Stimulated activated naive B cell treated with anti-CD40 and anti-IgM and Interleukin-4, amounts not matched to agents 10 μg/mL and 1 μg/mL and 100 μg/mL, for 72 hours (primary cell): ENCODE measurements at regions not wholly inside any gene's neighbourhood (a gene's known extent, or its start where the extent isn't known, plus 50 kb on each side); places are given as distances from the start of the nearest gene placed in this dataset.
"Not testable (repeated sequence)": the region's sequence is repeated elsewhere in the genome, so short reads cannot be mapped to it uniquely, and the experiment has no call there.

Experiments used
- ATAC-seq, 2 donors: fragments of 150-1000 bp; cut with Tn5 transposase; replicated peaks; 2 replicates each; pipeline ENCODE4 v1.10.0; 2021; ENCODE audit warnings: moderate library complexity in 1 of 2
- DNase-seq: peaks from one replicate; pipeline ENCODE4 v3.0.0; 2021
- H3K27ac Mint-ChIP-seq: one replicate; pipeline ENCODE4 v1.8.0; 2022; ENCODE audit warnings: mild to moderate bottlenecking, mixed read lengths
- H3K27me3 Mint-ChIP-seq, 2 donors: one replicate each; pipeline ENCODE4 v1.8.0; 2022; ENCODE audit warnings: mixed read lengths in 2 of 2
- H3K36me3 Mint-ChIP-seq, 2 donors: one replicate each; pipeline ENCODE4 v1.8.0; 2022; ENCODE audit warnings: mixed read lengths in 2 of 2, mild to moderate bottlenecking in 1 of 2
- H3K4me1 Mint-ChIP-seq, 2 donors: one replicate each; pipeline ENCODE4 v1.8.0; 2022; ENCODE audit warnings: mixed read lengths in 2 of 2, mild to moderate bottlenecking in 1 of 2
- H3K4me3 Mint-ChIP-seq, 2 donors: one replicate each; pipeline ENCODE4 v1.8.0; 2022; ENCODE audit warnings: mild to moderate bottlenecking in 2 of 2, mixed read lengths in 2 of 2, moderate library complexity in 1 of 2
- H3K9me3 Mint-ChIP-seq, 2 donors: one replicate each; pipeline ENCODE4 v1.8.0; 2022; ENCODE audit warnings: mixed read lengths in 2 of 2, mild to moderate bottlenecking in 1 of 2

DNA sequence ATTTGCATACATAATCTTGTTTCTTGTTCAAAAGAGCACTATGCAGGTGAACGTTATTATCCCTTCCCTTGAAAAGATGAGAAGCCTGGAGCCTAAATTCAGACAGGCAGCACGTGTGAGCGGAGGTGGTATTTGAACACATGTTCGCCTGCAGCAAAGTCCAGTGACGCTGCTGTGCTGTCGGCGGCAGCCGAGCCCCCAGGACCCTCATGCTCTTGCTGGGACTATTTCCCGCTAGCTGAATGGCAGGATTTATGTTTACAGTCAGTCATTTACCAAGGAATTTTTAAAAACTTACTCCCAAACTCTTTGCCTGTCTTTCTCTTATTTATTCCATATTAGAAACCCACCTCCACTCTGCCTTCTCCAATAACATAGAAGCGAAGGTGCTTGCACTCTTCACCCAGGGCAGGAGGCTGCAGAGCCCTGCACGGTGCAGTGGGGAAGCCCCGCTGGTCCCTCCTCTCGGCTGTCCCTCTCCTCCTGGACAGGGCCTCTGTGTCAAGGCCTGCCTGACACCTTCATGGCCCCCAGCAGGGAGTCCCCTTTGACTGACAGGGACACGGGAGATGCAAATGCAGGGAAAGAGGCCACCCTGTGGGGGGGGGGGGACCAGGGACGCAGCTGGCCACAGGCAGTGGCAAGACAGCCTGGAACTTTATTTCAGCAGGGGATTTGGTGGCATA, 528.5 kb upstream of the B3GAT1 start:
- H3K9me3 Mint-ChIP-seq = peaks cover 0 to 4% of the 10 kb centered on the region in 2 donors
- peaks cover 1 to 5% of the 10 kb centered on the region in 2 donors for H3K27me3 Mint-ChIP-seq
- H3K4me1 Mint-ChIP-seq = no peaks in the 10 kb centered on the region
- H3K27ac Mint-ChIP-seq = no peak overlapping the region
- no peak for DNase-seq
- no peaks in the 10 kb centered on the region for H3K36me3 Mint-ChIP-seq
- H3K4me3 Mint-ChIP-seq = no peak overlapping the region
- ATAC-seq = no peak

DNA sequence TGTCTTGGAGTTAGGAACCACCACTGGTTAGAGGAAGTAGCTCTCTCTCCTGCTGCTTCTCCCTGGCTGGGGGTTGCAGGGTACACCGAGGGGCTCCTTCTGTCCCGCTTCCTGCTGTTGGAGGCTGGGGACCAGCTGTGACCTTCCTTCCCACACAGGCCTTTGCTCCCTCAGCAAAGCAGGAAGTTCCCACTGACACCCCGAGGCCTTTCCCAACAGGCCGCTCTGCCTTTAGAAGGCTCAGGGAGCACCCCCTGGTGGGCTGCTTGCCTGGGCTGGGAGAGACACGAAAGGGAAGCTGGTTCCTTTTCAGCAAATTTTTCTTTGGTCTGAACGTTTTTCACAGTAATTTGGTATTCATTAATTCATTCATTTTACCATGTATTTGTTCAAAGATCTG, 527.9 kb upstream of the B3GAT1 start:
- H3K4me1 Mint-ChIP-seq = no peaks in the 10 kb centered on the region
- H3K27ac Mint-ChIP-seq = no peak overlapping the region
- no peaks in the 10 kb centered on the region for H3K36me3 Mint-ChIP-seq
- peaks cover 0 to 5% of the 10 kb centered on the region in 2 donors for H3K9me3 Mint-ChIP-seq
- H3K4me3 Mint-ChIP-seq = no peak overlapping the region
- ATAC-seq (no peak), DNase-seq (no peak)
- H3K27me3 Mint-ChIP-seq = peaks cover 0 to 5% of the 10 kb centered on the region in 2 donors

DNA sequence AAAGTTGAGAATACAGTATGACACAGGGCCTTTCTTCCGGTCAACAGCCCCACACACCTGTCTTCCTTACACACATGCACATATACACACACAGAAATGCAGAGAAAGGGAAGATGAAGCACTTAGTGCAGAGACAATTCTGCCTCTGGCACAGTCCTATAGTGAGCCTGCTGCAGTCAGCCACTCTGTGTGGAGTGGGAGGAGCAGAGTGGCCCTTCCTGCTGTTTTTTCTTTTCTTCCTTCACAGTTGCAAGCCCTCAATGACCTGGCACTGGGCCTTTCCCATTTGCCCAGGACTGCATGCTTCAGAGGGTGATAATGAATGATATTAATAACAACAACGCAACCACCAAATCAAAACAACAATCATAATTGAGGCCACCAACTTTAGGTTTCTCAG, 527.0 kb upstream of the B3GAT1 start:
- ATAC-seq (no peak), DNase-seq (no peak)
- no peak overlapping the region for H3K4me3 Mint-ChIP-seq
- H3K27me3 Mint-ChIP-seq = peaks cover 0 to 5% of the 10 kb centered on the region in 2 donors
- H3K9me3 Mint-ChIP-seq = peaks cover 0 to 5% of the 10 kb centered on the region in 2 donors
- H3K4me1 Mint-ChIP-seq = no peaks in the 10 kb centered on the region
- H3K27ac Mint-ChIP-seq = no peak overlapping the region
- no peaks in the 10 kb centered on the region for H3K36me3 Mint-ChIP-seq

DNA sequence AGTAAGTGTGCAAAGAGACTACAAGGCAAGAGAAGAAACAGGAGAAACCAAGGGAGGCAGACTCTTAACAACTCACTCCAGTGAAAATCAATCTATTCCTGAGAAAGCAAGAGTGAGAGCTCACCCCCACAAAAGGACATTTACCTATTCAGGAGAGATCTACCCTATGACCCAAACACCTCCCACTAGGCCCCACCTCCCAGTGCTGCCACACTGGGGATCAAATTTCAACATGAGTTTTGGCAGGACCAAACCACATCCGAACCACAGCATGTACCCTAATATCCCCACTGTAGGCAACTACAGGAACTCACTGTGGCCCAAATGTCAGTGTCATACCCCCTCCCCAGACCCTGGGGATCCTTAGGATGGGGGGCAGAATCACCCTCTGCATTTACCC, 526.2 kb upstream of the B3GAT1 start:
- Mint-ChIP-seq H3K9me3 (peaks cover 0 to 5% of the 10 kb centered on the region in 2 donors), H3K36me3 (no peaks in the 10 kb centered on the region), H3K27me3 (peaks cover 0 to 5% of the 10 kb centered on the region in 2 donors), H3K4me1 (no peaks in the 10 kb centered on the region), H3K27ac (no peak overlapping the region), H3K4me3 (no peak overlapping the region)
- no peak for DNase-seq
- no peak for ATAC-seq

DNA sequence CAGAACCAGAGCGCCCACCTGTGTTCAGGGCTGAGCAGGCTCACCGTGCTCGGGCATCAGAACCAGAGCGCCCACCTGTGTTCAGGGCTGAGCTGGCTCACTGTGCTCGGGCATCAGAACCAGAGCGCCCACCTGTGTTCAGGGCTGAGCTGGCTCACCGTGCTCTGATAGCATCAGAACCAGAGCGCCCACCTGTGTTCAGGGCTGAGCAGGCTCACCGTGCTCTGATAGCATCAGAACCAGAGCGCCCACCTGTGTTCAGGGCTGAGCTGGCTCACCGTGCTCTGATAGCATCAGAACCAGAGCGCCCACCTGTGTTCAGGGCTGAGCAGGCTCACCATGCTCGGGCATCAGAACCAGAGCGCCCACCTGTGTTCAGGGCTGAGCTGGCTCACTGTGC, 525.2 kb upstream of the B3GAT1 start:
- not testable (repeated sequence) for H3K4me1 Mint-ChIP-seq, H3K36me3 Mint-ChIP-seq, H3K27ac Mint-ChIP-seq, H3K9me3 Mint-ChIP-seq, H3K27me3 Mint-ChIP-seq, H3K4me3 Mint-ChIP-seq, ATAC-seq, DNase-seq

DNA sequence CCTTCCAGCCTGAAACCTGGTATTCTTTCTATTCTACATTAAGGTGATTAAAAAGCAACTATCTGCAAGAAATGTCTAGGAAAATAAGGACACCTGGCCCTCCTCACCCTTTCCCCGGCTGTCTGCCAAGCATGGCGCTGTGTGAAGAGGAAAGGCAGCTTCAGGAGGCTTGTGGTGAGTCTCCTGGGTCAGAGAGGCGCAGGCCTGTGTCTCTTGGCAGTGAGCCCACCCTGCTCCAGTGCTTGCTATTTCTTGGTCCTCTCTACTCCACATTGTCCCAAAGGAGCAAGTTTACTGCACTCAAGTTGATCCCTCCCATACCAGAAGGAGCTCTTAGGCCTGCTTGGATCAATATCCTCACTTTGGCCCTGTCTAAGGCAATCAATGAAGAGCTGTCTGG, 520.7 kb upstream of the B3GAT1 start:
- H3K9me3 Mint-ChIP-seq = peaks cover 8 to 10% of the 10 kb centered on the region in 2 donors
- no peaks in the 10 kb centered on the region for H3K4me1 Mint-ChIP-seq
- DNase-seq (no peak), ATAC-seq (no peak)
- no peak overlapping the region for H3K4me3 Mint-ChIP-seq
- H3K27me3 Mint-ChIP-seq = no peaks in the 10 kb centered on the region
- H3K36me3 Mint-ChIP-seq = no peaks in the 10 kb centered on the region
- no peak overlapping the region for H3K27ac Mint-ChIP-seq

DNA sequence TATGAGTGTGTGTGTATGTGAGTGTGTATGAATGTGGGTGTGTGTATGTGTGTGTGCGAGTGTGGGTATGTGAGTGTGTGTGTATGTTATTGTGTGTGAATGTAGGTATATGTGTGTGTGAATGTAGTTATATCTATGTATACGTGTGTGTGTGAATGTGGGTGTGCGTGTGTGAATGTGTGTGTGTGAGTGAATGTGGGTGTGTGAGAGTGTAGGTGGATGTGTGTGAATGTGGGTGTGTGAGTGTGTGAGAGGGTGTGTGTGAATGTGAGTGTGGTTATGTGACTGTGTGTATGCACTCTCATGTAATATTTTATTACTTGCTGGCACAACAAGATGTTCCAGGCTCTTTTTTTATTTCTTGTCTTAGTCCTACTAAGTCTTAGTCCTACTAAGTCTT, 513.4 kb upstream of the B3GAT1 start:
- DNase-seq (no peak), ATAC-seq (no peak)
- Mint-ChIP-seq H3K27ac (no peak overlapping the region), H3K9me3 (peaks cover 10 to 11% of the 10 kb centered on the region in 2 donors), H3K36me3 (no peaks in the 10 kb centered on the region), H3K4me3 (no peak overlapping the region), H3K27me3 (peaks cover 0 to 5% of the 10 kb centered on the region in 2 donors), H3K4me1 (no peaks in the 10 kb centered on the region)

DNA sequence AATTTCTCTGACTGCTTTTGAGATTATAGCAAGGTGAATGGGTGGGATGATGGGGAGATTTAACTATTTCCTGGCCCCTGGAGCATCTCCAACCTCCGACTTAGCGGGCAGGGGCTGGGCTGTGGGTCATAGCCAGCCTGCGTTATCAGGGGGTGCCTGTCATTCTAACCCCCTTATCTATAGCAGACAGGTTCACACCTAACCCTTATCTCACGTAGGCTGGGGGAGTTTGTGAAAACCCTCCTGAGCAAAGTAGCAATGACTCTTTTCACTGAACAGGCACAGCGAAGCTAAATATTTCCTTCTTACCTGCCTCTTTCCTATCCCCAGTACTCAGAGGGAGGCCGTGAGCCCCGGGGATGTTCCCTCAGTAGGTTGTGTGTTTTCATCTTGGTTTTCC, 511.4 kb upstream of the B3GAT1 start:
- Mint-ChIP-seq H3K36me3 (no peaks in the 10 kb centered on the region), H3K9me3 (peaks cover 5% of the 10 kb centered on the region in 2 donors), H3K4me3 (no peak overlapping the region), H3K27ac (no peak overlapping the region), H3K4me1 (no peaks in the 10 kb centered on the region), H3K27me3 (peaks cover 0 to 9% of the 10 kb centered on the region in 2 donors)
- no peak for ATAC-seq
- DNase-seq = no peak

DNA sequence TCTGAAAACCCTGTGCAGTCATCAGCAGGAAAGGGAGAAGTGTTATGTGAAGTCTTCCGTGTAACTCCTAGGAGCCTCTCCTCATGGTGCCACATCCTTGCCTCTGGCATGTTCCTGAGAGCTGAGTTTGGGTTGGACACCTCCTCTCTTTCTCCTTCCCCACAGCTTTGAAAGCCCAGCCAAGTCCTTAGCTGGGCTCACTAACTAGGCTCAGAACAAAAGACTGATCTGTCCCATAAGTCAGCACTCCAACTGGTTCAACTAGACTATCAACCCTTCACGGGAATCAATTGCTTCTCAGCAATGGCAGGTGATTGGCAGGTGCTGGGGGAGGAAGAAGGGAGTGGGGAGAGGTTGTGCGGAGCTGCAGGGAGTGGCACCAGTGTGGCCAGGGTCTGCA, 509.9 kb upstream of the B3GAT1 start:
- peaks cover 0 to 9% of the 10 kb centered on the region in 2 donors for H3K27me3 Mint-ChIP-seq
- H3K36me3 Mint-ChIP-seq = no peaks in the 10 kb centered on the region
- no peak for ATAC-seq
- no peak overlapping the region for H3K27ac Mint-ChIP-seq
- no peaks in the 10 kb centered on the region for H3K4me1 Mint-ChIP-seq
- peaks cover 5% of the 10 kb centered on the region in 2 donors for H3K9me3 Mint-ChIP-seq
- H3K4me3 Mint-ChIP-seq = no peak overlapping the region
- DNase-seq = no peak

DNA sequence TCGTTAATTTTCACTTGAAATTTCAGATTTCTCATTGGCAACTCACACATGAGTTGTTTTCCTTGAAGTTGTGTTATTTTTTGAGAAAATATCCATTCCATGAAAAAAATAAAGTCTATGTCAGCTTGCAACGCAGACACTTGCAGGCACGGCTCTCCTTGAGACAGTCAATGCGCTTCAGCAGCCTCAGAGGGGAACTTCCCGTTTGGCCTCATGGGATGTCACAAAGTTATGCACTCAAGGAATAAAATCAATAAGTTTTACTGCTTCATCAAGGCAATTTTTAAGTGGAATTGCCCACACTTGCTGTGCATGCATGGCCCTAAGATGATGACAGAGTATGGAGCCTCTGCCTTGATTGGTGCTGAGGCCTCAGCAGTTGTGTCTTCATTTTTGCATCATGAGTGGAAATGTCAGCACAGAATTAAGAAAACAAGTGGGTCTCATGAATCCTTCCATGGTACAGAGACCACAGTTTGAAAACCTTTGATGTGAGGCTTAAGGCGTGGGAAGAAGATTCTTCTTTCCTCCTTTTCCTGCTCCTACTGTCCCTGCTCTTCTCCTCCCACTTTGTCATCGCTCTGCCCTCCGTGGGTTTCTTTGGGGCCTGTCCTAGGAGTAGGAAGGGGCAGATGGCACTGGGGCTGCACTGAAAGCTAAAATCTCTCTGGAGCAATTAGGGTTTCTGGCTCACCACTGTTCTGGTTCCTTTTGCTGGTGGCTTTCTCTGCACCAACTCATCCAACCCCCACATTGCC, 509.0 kb upstream of the B3GAT1 start:
- Mint-ChIP-seq H3K36me3 (no peaks in the 10 kb centered on the region), H3K4me3 (no peak overlapping the region), H3K9me3 (peaks cover 4 to 5% of the 10 kb centered on the region in 2 donors), H3K4me1 (no peaks in the 10 kb centered on the region), H3K27ac (no peak overlapping the region), H3K27me3 (peaks cover 0 to 11% of the 10 kb centered on the region in 2 donors)
- ATAC-seq (no peak), DNase-seq (no peak)

DNA sequence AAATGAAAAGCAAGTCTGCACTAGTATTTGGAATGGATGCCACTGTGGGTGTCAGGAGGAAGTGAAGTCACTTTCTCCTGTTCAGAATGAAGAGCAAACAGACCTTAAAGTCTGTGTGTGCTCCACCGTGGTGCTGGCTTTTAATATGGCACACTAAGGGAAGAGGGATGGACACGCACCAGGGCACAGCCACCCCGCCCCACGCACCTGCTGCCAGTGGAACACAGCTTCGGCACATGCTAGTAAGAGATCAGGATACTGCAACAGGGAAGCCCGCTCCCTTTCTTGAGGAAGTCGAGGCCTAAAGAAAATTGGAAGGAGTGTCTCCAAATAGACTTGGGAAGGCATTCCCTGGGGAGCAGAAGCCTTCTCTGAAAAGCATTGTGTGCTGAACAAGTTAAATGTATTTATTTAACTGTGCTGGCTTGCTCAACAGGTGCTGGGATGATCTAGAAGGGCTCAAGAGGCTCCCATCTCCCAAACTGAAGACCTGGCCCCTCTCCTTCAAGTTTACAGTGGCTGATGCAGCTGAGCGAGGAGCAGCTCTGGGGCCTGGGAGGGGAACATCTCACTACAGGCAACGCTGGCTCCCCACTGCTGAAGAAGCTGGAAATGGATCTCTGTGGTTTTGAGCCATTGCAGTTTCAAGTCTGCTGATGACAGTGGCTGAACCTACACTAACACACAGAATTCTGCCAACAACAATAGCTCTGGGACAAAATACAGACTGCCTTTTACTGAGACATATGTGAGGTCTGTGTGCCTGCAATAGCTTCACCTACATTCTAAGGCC, 504.6 kb upstream of the B3GAT1 start:
- DNase-seq (no peak), ATAC-seq (no peak)
- Mint-ChIP-seq H3K27me3 (peaks cover 0 to 14% of the 10 kb centered on the region in 2 donors), H3K4me3 (no peak overlapping the region), H3K36me3 (no peaks in the 10 kb centered on the region), H3K27ac (peak overlapping the region; percentile 25), H3K9me3 (no peaks in the 10 kb centered on the region), H3K4me1 (no peaks in the 10 kb centered on the region)

DNA sequence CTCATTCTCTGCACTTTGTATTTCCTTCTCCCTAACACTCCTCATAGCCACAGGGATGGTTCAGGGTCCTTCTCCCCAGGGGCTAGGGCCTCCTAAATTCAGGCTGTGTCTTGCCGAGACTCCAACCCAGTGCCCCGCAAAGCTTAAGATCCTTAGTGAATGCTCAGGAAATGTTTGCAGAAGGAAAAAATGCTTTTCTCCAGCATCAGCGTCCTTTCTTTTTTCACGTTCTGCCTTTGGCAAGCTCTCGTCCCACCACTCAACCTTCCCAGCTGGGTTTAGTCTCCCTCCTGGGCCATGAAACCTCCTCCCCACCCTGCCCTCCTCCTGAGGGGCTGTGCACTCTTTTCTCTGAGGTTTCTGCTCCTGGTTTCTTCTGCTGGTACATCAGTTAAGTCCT, 503.8 kb upstream of the B3GAT1 start:
- peaks cover 0 to 14% of the 10 kb centered on the region in 2 donors for H3K27me3 Mint-ChIP-seq
- ATAC-seq (no peak), DNase-seq (no peak)
- H3K36me3 Mint-ChIP-seq = no peaks in the 10 kb centered on the region
- H3K4me3 Mint-ChIP-seq = no peak overlapping the region
- peak overlapping the region; percentile 25 for H3K27ac Mint-ChIP-seq
- no peaks in the 10 kb centered on the region for H3K9me3 Mint-ChIP-seq
- H3K4me1 Mint-ChIP-seq = no peaks in the 10 kb centered on the region

DNA sequence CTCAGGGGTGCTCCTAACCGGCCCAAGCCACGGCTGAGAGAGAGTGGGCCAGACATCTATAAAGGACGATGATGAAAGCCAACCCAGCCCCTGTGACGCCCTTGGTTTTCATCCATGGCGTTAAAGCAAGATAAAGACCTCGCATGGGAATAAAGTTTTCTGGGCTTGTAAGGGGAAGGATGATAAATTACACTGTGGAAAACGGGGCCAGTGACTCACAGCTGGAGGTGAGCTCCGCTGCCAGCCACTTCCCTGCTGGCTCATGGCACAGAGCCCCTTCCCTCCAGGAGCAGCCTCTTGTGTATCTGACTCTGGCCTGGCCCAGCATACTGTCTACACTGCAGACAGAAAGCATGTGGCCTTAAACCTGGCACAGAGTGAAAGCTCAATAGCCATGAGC, 503.2 kb upstream of the B3GAT1 start:
- Mint-ChIP-seq H3K27me3 (peaks cover 0 to 14% of the 10 kb centered on the region in 2 donors), H3K4me3 (no peak overlapping the region), H3K9me3 (no peaks in the 10 kb centered on the region), H3K36me3 (no peaks in the 10 kb centered on the region), H3K27ac (no peak overlapping the region), H3K4me1 (no peaks in the 10 kb centered on the region)
- DNase-seq (no peak), ATAC-seq (no peak)

DNA sequence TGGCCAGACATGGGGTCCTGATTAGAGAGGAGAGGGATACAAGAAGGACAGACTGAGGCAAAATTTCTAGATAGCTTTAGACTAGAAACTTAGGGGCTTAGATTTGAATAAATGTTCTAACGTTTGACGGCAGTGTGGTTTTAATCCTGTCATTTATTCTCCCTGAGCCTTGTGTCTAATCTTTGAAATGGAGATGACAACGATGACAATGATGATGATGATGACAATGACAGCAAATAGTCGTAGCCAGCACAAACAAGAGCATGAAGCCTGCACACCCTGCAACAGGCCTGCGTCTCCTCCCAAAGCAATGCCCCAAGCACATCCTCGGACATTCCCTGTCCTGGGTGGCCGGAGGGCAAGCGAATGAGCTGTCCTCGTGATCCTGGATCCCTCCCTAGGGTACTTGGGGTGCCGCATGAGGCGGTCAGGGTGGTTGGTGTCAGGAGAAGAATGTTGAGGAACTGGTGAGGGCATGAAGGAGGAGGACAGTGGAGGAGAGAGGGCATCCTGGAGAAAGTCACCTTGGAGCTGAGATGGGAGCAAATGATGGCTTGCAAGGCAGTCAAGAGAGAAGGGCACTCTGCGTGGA, 502.1 kb upstream of the B3GAT1 start:
- Mint-ChIP-seq H3K4me3 (no peak overlapping the region), H3K4me1 (no peaks in the 10 kb centered on the region), H3K36me3 (no peaks in the 10 kb centered on the region), H3K27me3 (peaks cover 0 to 14% of the 10 kb centered on the region in 2 donors), H3K9me3 (no peaks in the 10 kb centered on the region), H3K27ac (no peak overlapping the region)
- ATAC-seq = no peak
- DNase-seq = no peak
